B cell (primary cell): ENCODE measurements at regions not wholly inside any gene's neighbourhood (a gene's known extent, or its start where the extent isn't known, plus 50 kb on each side); places are given as distances from the start of the nearest gene placed in this dataset.

Experiments
- EZH2 ChIP-seq: IDR thresholded peaks from 2 replicates; pipeline ENCODE4 v1.6.1; 2012; ENCODE audit warnings: borderline replicate concordance, low read depth, mild to moderate bottlenecking, moderate library complexity, low read length; ENCODE audit not compliant: insufficient read depth, poor library complexity, severe bottlenecking
- TF ChIP-seq, protein P1 (sequence below): fragments of 200-600 bp; IDR thresholded peaks from one replicate; pipeline ENCODE4 v1.8.0; 2022; ENCODE audit warnings: antibody characterized with exemption, mild to moderate bottlenecking

DNA sequence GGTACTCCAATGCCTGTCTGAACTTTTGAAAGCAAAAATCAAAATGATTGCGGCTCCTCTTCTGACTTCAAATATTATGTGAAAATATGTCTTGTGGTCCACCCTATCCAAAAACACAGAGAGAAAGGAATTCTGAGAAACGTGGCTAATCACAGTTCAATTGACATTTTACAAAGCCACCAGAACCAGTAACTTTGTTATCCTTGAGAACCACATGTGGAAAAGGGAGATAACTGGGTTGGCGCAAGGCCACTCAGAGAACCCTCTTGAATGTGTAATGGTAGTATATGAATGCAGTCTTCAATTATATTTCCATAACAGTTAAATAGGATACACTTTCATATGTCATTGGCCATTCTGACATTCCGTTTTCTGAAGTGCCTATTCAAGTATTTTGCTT lies 1030.0 kb upstream of the TMPRSS15 start:
- no peak for TF ChIP-seq EZH2
- TF ChIP-seq, protein P1, sequence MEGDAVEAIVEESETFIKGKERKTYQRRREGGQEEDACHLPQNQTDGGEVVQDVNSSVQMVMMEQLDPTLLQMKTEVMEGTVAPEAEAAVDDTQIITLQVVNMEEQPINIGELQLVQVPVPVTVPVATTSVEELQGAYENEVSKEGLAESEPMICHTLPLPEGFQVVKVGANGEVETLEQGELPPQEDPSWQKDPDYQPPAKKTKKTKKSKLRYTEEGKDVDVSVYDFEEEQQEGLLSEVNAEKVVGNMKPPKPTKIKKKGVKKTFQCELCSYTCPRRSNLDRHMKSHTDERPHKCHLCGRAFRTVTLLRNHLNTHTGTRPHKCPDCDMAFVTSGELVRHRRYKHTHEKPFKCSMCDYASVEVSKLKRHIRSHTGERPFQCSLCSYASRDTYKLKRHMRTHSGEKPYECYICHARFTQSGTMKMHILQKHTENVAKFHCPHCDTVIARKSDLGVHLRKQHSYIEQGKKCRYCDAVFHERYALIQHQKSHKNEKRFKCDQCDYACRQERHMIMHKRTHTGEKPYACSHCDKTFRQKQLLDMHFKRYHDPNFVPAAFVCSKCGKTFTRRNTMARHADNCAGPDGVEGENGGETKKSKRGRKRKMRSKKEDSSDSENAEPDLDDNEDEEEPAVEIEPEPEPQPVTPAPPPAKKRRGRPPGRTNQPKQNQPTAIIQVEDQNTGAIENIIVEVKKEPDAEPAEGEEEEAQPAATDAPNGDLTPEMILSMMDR = no peak
